ENCODE measurements at regions not wholly inside any gene's neighbourhood (a gene's known extent, or its start where the extent isn't known, plus 50 kb on each side); places are given as distances from the start of the nearest gene placed in this dataset.
"Not testable (repeated sequence)": the region's sequence is repeated elsewhere in the genome, so short reads cannot be mapped to it uniquely, and the experiment has no call there.

- no peak for DNase-seq
Measured at GRCh38 chr3:30539206-30539605, 67.2 kb upstream of the TGFBR2 start.

DNA sequence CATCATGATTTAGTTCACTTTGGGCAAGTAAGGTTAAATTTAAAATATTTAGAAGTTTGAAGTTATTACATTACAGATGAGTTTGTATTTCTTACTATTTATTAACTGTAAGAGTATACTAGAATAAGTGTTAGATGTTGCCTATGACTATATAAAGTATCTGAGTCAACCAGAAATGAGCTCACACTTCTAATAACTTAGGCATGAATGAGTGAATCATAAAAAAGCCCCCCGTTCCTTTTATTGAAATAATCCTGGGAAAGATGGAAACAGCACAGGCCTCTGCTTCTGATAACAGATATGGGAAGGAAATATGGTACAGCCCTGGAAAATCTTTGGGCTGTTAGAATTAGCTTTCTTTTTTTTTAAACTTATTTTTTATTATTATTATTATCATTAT is 66.6 kb upstream of the TGFBR2 start:
- DNase-seq, result no peak

DNA sequence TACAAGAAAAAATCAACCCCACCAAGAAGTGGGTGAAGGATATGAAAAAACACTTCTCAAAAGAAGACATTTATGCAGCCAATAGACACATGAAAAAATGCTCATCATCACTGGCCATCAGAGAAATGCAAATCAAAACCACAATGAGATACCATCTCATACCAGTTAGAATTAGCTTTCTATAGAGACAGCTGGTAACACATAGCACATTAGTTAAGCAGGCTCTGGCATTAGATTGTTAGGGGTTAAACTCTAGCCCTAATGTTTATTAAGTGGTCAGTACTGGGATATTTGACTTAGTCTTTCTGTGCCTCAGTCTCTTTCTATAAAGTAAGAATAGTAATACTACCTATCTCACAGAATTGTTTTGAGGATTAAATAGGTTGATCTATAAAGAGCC is 65.2 kb upstream of the TGFBR2 start:
- DNase-seq, result not testable (repeated sequence)

GRCh38 chr3:30542897-30543296 is 63.5 kb upstream of the TGFBR2 start:
- no peak for DNase-seq

GRCh38 chr3:30544812-30545211 is 61.6 kb upstream of the TGFBR2 start:
- no peak for DNase-seq

DNA sequence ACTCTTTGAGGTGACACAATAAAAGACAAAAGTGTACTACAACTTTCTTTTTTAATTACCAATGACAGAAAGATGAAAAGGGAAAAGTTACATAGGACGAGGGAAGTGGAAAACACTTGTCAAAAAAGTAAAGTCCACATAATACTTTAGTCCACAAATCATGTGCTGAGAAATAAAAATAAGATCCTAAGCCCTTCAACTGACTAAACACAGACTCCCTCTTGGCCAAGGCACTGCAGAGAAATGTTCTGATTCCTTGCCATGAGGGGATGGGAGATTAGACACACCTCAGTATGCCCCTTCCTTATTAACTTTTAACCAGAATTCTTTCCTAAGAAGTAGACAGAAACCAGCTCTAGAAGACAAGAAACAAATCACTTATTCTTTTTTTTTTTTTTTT is 59.5 kb upstream of the TGFBR2 start:
- no peak for DNase-seq

- DNase-seq, result no peak
Measured at GRCh38 chr3:30547716-30548115, 58.7 kb upstream of the TGFBR2 start.

- no peak for DNase-seq
Measured at GRCh38 chr3:30548600-30548999, 57.8 kb upstream of the TGFBR2 start.

GRCh38 chr3:30549600-30549999 is 56.8 kb upstream of the TGFBR2 start:
- peak; percentile 8 for DNase-seq

GRCh38 chr3:30550246-30550645 is 56.2 kb upstream of the TGFBR2 start:
- no peak for DNase-seq

DNA sequence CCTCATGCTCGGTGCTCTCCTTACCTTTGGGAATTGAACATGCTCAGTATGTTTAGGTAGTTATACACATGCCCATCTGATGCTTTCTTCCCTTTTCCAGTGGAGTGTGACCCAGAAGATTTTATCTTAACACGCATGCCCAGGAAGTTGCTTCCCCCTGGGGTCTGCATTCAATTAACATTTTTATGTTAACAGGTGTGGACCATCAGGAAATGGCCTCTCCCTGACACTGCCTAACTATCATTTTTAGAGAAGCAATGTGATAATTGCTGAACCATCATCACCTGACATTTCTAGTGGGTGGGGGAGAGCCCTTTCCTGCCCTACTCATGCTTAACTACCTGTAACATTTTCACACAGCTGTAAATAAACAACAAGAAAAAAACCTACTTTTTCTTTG is 55.1 kb upstream of the TGFBR2 start:
- peak; percentile 60 for DNase-seq

GRCh38 chr3:30551927-30552326 is 54.5 kb upstream of the TGFBR2 start:
- DNase-seq, result no peak

DNA sequence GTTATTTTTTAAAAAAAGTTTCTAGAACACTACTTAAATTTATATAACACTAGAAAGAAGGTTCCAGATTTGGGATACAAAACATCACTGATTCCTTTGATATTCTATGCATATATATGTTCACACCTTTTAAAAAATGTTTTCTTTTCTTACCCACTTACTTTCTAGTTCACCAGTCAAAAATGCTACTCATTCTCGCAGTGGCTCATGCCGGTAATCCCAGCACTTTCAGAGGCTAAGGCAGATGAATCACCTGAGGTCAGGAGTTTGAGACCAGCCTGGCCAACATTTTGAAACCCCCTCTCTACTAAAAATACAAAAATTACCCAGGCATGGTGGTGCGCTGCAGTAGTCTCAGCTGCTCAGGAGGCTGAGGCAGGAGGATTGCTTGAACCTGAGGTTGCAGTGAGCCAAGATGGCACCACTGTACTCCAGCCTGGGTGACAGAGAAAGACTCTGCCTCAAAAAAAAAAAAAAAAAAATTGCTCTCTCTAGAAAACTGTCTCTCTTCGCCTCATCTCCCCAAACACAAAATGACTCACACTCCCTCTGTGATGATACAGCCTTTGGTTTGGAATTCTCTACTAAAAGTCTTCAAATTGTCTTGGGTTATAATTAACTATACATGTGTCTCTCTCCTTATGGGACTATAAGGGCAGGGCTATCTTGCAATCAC is 52.6 kb upstream of the TGFBR2 start:
- DNase-seq, result no peak

GRCh38 chr3:30554317-30554690 is 52.1 kb upstream of the TGFBR2 start:
- DNase-seq, result no peak

DNA sequence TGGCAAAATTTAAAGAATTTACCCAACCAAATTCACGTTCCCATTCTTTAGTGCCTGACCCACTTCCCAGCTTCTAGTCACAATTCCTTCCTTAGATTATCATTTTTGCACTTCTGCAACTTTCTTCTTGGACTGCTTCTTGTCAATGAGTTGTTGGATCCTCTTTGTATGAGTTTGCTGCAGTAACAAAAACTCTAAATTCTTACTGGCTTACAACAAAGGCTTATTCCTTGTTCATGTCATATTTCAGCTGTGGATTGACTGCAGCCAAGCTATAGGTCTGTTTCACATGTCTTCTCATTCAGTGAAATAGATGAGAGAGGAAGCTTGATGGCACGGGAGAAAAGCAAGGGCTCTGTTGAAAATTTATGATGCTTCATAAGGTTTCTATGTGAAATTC is 50.4 kb upstream of the TGFBR2 start:
- no peak for DNase-seq

All from NCI-H69 (cell line).